ENCODE measurements at regions not wholly inside any gene's neighbourhood (a gene's known extent, or its start where the extent isn't known, plus 50 kb on each side); places are given as distances from the start of the nearest gene placed in this dataset.

DNA sequence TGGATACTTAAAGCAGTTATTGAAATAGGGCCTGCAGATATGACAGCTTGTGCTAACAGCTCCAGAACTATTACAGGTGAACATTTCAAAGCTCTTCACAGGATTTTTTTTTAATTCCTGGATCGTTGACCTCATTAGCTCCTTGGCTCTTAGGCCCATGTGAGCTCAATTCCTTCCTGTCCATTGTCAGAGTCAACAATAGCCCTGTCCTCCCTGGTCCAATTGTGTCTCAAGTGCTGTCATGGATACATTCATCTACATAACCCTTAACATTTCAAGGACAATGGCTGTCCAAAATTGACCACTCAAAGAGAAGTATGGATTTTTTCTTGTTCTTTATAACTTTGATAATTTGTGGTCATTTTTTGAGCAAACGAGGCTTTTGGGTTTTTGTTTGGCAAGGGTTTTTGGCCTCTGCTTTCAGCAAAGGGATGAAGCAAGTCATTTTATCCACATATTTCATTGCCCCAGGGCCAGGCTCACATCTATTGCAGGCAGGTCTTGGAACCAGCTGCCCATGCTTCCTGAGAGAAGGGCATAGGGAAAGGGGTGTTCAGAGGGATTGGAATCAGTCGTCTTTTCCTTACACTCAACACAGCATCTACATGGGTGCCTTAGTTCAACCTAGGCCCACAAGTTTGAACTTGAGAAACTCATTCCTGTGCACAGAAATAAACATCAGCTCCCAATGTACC lies 282.1 kb downstream of the TPBG start:
- 48% methylated on average over 3 of the region's 3 CpGs for WGBS (ENCODE audit: low lambda C conversion rate)
- POLR2A ChIA-PET = no interaction called here

More for the DNA sequence above, 282.1 kb downstream of the TPBG start:
- no peak for TF ChIP-seq SIN3A (IDR thresholded peaks at IDR 0.05; ENCODE audit: borderline replicate concordance, low read depth, low read length)
- TF ChIP-seq, protein P1, sequence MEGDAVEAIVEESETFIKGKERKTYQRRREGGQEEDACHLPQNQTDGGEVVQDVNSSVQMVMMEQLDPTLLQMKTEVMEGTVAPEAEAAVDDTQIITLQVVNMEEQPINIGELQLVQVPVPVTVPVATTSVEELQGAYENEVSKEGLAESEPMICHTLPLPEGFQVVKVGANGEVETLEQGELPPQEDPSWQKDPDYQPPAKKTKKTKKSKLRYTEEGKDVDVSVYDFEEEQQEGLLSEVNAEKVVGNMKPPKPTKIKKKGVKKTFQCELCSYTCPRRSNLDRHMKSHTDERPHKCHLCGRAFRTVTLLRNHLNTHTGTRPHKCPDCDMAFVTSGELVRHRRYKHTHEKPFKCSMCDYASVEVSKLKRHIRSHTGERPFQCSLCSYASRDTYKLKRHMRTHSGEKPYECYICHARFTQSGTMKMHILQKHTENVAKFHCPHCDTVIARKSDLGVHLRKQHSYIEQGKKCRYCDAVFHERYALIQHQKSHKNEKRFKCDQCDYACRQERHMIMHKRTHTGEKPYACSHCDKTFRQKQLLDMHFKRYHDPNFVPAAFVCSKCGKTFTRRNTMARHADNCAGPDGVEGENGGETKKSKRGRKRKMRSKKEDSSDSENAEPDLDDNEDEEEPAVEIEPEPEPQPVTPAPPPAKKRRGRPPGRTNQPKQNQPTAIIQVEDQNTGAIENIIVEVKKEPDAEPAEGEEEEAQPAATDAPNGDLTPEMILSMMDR (IDR thresholded peaks at IDR 0.05) = no peak
- TF ChIP-seq PBX3 (IDR thresholded peaks at IDR 0.05) = no peak
- no peak for TF ChIP-seq EZH2phosphoT487 (IDR thresholded peaks at IDR 0.05; ENCODE audit: borderline replicate concordance, low read depth)
- TF ChIP-seq CHD2 (IDR thresholded peaks at IDR 0.05; ENCODE audit: low read length, partially characterized antibody) = no peak
- TF ChIP-seq, protein P2, sequence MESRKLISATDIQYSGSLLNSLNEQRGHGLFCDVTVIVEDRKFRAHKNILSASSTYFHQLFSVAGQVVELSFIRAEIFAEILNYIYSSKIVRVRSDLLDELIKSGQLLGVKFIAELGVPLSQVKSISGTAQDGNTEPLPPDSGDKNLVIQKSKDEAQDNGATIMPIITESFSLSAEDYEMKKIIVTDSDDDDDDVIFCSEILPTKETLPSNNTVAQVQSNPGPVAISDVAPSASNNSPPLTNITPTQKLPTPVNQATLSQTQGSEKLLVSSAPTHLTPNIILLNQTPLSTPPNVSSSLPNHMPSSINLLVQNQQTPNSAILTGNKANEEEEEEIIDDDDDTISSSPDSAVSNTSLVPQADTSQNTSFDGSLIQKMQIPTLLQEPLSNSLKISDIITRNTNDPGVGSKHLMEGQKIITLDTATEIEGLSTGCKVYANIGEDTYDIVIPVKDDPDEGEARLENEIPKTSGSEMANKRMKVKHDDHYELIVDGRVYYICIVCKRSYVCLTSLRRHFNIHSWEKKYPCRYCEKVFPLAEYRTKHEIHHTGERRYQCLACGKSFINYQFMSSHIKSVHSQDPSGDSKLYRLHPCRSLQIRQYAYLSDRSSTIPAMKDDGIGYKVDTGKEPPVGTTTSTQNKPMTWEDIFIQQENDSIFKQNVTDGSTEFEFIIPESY (IDR thresholded peaks at IDR 0.05; ENCODE audit: borderline replicate concordance, low read depth) = no peak
- TF ChIP-seq NFIC (IDR thresholded peaks at IDR 0.05; ENCODE audit: borderline replicate concordance) = no peak
- TF ChIP-seq ELF1 (IDR thresholded peaks at IDR 0.05) = no peak
- TF ChIP-seq GABPA (IDR thresholded peaks at IDR 0.05; ENCODE audit: low read depth) = no peak
- TF ChIP-seq SMC3 (IDR thresholded peaks at IDR 0.05; ENCODE audit: low read depth, low read length) = no peak
- TF ChIP-seq YY1 (IDR thresholded peaks at IDR 0.05; ENCODE audit: low read depth) = no peak
- no peak for TF ChIP-seq USF2 (IDR thresholded peaks at IDR 0.05; ENCODE audit: borderline replicate concordance, low read depth, low read length)
- TF ChIP-seq TEAD4 (IDR thresholded peaks at IDR 0.05; ENCODE audit: borderline replicate concordance, insufficient read depth) = no peak
- no peak for TF ChIP-seq MXI1 (IDR thresholded peaks at IDR 0.05; ENCODE audit: low read depth, low read length)
- Histone ChIP-seq H3K36me3 (replicated peaks in 1 of 2; ENCODE audit: control insufficient read depth in 1 of 2, insufficient read depth in 2 of 2, low read length in 1 of 2) (no peaks in the 10 kb centered on the region), H3K27ac (ENCODE audit: low read depth in 2 of 2, low read length in 1 of 2) (no peak overlapping the region), H3F3A (replicated peaks; ENCODE audit: insufficient read depth) (no peaks in the 10 kb centered on the region), H3K4me3 (ENCODE audit: low read depth in 2 of 2, low read length in 1 of 2) (no peak overlapping the region), H3K4me1 (ENCODE audit: control insufficient read depth in 1 of 2, insufficient read depth in 2 of 2, low read depth in 1 of 2, low read length in 1 of 2) (no peaks in the 10 kb centered on the region), H2AFZ (ENCODE audit: low read depth) (no peak overlapping the region), H3K27me3 (ENCODE audit: insufficient read depth) (no peaks in the 10 kb centered on the region), H3K9ac (no peak overlapping the region), H3K4me2 (no peak overlapping the region), H4K20me1 (ENCODE audit: insufficient read depth) (no peaks in the 10 kb centered on the region), H3K79me2 (ENCODE audit: insufficient read depth) (no peaks in the 10 kb centered on the region), H3K9me2 (0 out of 2 replicates have a peak, but pooled peaks cover under 1% of the 10 kb centered on the region), H3K9me3 (no peaks in the 10 kb centered on the region)
- CTCF ChIA-PET = interaction anchor here (1.2 kb wide), 1 partner anchor 21 kb away, joined by 3 read pairs; no protein-coding TSS in a partner anchor
- no peak for DNase-seq

Measured in SK-N-SH (cell line).